Hepatocyte (in vitro differentiated cells): ENCODE measurements at regions not wholly inside any gene's neighbourhood (a gene's known extent, or its start where the extent isn't known, plus 50 kb on each side); places are given as distances from the start of the nearest gene placed in this dataset.

Source experiments
- EZH2 ChIP-seq: fragments of 200-600 bp; sonication (generic); IDR thresholded peaks from 2 replicates; pipeline ENCODE4 v1.6.1; 2016; ENCODE audit warnings: antibody characterized with exemption, mild to moderate bottlenecking, borderline replicate concordance
- EZH2phosphoT487 ChIP-seq: fragments of 200-600 bp; sonication (generic); IDR thresholded peaks from one replicate; pipeline ENCODE4 v1.6.1; 2018; ENCODE audit warnings: antibody characterized with exemption, mild to moderate bottlenecking, low read depth, moderate library complexity; ENCODE audit not compliant: unreplicated experiment, severe bottlenecking
- TF ChIP-seq, protein P1 (sequence below): fragments of 200-600 bp; sonication (generic); IDR thresholded peaks from 2 replicates; pipeline ENCODE4 v1.5.1; 2016; ENCODE audit warnings: antibody characterized with exemption, mild to moderate bottlenecking; ENCODE audit not compliant: poor library complexity

DNA sequence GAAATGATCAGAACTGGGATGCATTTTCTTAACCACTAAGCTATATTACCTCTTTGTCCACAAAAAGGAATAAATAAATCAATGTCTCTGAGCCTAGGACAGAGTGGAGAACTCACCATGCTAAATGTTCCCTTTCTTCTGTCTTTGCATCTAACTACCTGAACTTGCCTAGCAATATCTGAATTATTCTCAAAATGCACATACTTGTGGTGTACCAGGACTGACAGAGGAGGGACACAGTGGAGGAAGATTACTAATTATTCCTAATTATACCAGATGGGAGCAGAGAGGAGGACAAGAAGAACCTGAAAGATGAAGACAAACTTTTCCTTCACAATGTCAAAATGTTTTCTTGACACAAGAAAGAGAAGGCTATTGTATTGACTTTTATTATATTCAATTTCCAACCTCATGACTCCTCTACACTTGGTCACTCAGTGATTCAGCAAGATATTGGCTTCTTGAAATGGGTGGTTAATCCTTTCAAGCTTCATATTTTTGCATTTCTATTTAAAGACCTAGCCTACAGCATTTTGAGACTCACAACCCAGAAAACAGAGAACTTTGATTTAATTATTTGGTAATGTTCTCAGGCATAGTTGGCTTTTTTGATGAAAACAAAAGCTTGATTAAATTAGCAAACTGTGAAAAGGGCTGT lies 117.2 kb upstream of the LRFN5 start:
- TF ChIP-seq, protein P1, sequence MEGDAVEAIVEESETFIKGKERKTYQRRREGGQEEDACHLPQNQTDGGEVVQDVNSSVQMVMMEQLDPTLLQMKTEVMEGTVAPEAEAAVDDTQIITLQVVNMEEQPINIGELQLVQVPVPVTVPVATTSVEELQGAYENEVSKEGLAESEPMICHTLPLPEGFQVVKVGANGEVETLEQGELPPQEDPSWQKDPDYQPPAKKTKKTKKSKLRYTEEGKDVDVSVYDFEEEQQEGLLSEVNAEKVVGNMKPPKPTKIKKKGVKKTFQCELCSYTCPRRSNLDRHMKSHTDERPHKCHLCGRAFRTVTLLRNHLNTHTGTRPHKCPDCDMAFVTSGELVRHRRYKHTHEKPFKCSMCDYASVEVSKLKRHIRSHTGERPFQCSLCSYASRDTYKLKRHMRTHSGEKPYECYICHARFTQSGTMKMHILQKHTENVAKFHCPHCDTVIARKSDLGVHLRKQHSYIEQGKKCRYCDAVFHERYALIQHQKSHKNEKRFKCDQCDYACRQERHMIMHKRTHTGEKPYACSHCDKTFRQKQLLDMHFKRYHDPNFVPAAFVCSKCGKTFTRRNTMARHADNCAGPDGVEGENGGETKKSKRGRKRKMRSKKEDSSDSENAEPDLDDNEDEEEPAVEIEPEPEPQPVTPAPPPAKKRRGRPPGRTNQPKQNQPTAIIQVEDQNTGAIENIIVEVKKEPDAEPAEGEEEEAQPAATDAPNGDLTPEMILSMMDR, result no peak
- TF ChIP-seq EZH2 (no peak), EZH2phosphoT487 (no peak)
